ENCODE measurements at regions not wholly inside any gene's neighbourhood (a gene's known extent, or its start where the extent isn't known, plus 50 kb on each side); places are given as distances from the start of the nearest gene placed in this dataset.

DNA sequence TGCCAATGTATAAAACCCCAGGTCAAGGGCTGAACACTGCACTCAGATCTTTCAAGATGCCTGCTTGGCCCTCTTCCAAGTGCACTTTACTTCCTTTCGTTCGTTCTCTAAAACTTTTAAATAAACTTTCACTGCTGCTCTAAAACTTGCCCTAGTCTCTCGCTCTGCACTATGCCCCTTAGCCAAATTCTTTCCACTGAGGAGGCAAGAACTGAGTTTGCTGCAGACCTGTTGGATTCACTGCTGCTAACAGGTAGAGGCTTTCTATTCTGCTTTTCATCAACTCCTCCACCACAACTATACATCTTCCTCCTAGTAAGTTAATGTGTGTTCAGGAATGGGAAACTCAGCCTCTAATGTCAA is 467.9 kb downstream of the MBD2 start:
- Histone ChIP-seq H3K9me3 (ENCODE audit: control insufficient read depth in 2 of 2, insufficient read depth in 1 of 2, low read depth in 1 of 2, low read length in 1 of 2) (peaks cover 0 to 5% of the 10 kb centered on the region in 2 donors), H3K36me3 (ENCODE audit: control insufficient read depth in 3 of 3, insufficient read depth in 2 of 3, low read depth in 1 of 3, low read length in 3 of 3) (no peaks in the 10 kb centered on the region), H3K4me3 (ENCODE audit: low read depth in 1 of 3, low read length in 3 of 3) (no peak overlapping the region), H3K27ac (ENCODE audit: low read depth in 1 of 3, low read length in 2 of 3) (no peak overlapping the region), H3K4me1 (ENCODE audit: control insufficient read depth in 3 of 3, insufficient read depth in 2 of 3, low read depth in 1 of 3, low read length in 2 of 3) (peaks cover 0 to 5% (median 0%) of the 10 kb centered on the region in 3 donors), H3K27me3 (ENCODE audit: control insufficient read depth in 3 of 3, insufficient read depth in 3 of 3, low read length in 3 of 3) (no peaks in the 10 kb centered on the region)
- DNase-seq (no peak), FAIRE-seq (no peak)
- WGBS, 3 donors, result 42 to 65% (median 46%) methylated on average over 3 of the region's 3 CpGs

GRCh38 chr18:53755914-53756609 is 468.4 kb downstream of the MBD2 start:
- DNase-seq (no peak), FAIRE-seq (no peak)
- no peak overlapping the region for H3K4me3 ChIP-seq (ENCODE audit: low read depth in 1 of 3, low read length in 3 of 3)
- 77 to 80% (median 78%) methylated on average over 5 of the region's 5 CpGs for WGBS, 3 donors
- H3K9me3 ChIP-seq (ENCODE audit: control insufficient read depth in 2 of 2, insufficient read depth in 1 of 2, low read depth in 1 of 2, low read length in 1 of 2), result peaks cover 0 to 5% of the 10 kb centered on the region in 2 donors
- H3K27me3 ChIP-seq (ENCODE audit: control insufficient read depth in 3 of 3, insufficient read depth in 3 of 3, low read length in 3 of 3), result no peaks in the 10 kb centered on the region
- no peak overlapping the region for H3K27ac ChIP-seq (ENCODE audit: low read depth in 1 of 3, low read length in 2 of 3)
- peaks cover 0 to 5% (median 0%) of the 10 kb centered on the region in 3 donors for H3K4me1 ChIP-seq (ENCODE audit: control insufficient read depth in 3 of 3, insufficient read depth in 2 of 3, low read depth in 1 of 3, low read length in 2 of 3)
- no peaks in the 10 kb centered on the region for H3K36me3 ChIP-seq (ENCODE audit: control insufficient read depth in 3 of 3, insufficient read depth in 2 of 3, low read depth in 1 of 3, low read length in 3 of 3)

DNA sequence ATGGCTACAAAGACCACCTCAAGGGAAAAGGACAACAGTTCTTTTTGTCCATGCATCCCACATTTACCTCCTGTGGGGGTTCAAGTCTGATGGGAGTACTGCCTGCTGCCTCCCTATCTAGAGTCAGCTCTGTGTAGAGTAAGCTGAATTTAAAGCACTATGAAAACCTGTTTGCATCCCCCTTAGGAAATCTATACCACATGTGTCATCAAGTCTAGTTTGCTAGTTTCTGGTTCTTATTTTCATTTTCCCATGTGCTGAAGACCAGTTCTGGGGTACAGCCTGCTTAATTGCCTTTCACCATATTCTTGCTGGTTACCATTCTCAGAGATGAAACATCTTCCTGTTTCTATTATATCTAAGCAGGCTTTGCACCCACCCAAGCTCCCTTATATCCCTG is 470.3 kb downstream of the MBD2 start:
- no peak for DNase-seq
- peaks cover 0 to 5% (median 0%) of the 10 kb centered on the region in 3 donors for H3K4me1 ChIP-seq (ENCODE audit: control insufficient read depth in 3 of 3, insufficient read depth in 2 of 3, low read depth in 1 of 3, low read length in 2 of 3)
- H3K36me3 ChIP-seq (ENCODE audit: control insufficient read depth in 3 of 3, insufficient read depth in 2 of 3, low read depth in 1 of 3, low read length in 3 of 3), result no peaks in the 10 kb centered on the region
- peaks cover 0 to 5% of the 10 kb centered on the region in 2 donors for H3K9me3 ChIP-seq (ENCODE audit: control insufficient read depth in 2 of 2, insufficient read depth in 1 of 2, low read depth in 1 of 2, low read length in 1 of 2)
- H3K27me3 ChIP-seq (ENCODE audit: control insufficient read depth in 3 of 3, insufficient read depth in 3 of 3, low read length in 3 of 3), result no peaks in the 10 kb centered on the region
- H3K27ac ChIP-seq (ENCODE audit: low read depth in 1 of 3, low read length in 2 of 3), result no peak overlapping the region
- FAIRE-seq, result no peak
- no peak overlapping the region for H3K4me3 ChIP-seq (ENCODE audit: low read depth in 1 of 3, low read length in 3 of 3)

DNA sequence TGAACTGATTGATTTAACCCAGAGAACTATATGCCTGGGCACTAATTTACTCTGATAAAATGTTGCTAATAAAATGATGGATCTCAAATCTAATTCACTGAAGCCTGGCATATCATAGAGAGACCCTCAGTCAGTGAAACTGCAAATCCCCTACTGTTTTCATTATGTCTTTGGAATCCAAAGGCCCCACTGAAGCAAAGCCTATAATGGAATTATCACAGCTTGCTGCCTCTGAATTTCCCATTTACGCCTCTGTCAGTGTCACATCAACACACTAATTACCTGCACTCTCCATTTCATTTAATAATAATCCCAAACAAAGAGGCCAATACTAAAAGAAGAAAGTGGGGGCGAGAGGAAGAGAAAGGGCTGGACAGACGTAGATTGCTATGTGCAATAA is 470.9 kb downstream of the MBD2 start:
- H3K27me3 ChIP-seq (ENCODE audit: control insufficient read depth in 3 of 3, insufficient read depth in 3 of 3, low read length in 3 of 3), result no peaks in the 10 kb centered on the region
- H3K27ac ChIP-seq (ENCODE audit: low read depth in 1 of 3, low read length in 2 of 3), result no peak overlapping the region
- 74 to 83% (median 82%) methylated on average over 3 of the region's 3 CpGs for WGBS, 3 donors
- DNase-seq, result no peak
- peaks cover 0 to 5% (median 0%) of the 10 kb centered on the region in 3 donors for H3K4me1 ChIP-seq (ENCODE audit: control insufficient read depth in 3 of 3, insufficient read depth in 2 of 3, low read depth in 1 of 3, low read length in 2 of 3)
- FAIRE-seq, result no peak
- H3K9me3 ChIP-seq (ENCODE audit: control insufficient read depth in 2 of 2, insufficient read depth in 1 of 2, low read depth in 1 of 2, low read length in 1 of 2), result peaks cover 0 to 5% of the 10 kb centered on the region in 2 donors
- H3K36me3 ChIP-seq (ENCODE audit: control insufficient read depth in 3 of 3, insufficient read depth in 2 of 3, low read depth in 1 of 3, low read length in 3 of 3), result no peaks in the 10 kb centered on the region
- no peak overlapping the region for H3K4me3 ChIP-seq (ENCODE audit: low read depth in 1 of 3, low read length in 3 of 3)

- FAIRE-seq, result no peak
- 40 to 59% (median 48%) methylated on average over 5 of the region's 5 CpGs for WGBS, 3 donors
- no peaks in the 10 kb centered on the region for H3K36me3 ChIP-seq (ENCODE audit: control insufficient read depth in 3 of 3, insufficient read depth in 2 of 3, low read depth in 1 of 3, low read length in 3 of 3)
These were observed 471.6 kb downstream of the MBD2 start for GRCh38 chr18:53752781-53753367.

DNA sequence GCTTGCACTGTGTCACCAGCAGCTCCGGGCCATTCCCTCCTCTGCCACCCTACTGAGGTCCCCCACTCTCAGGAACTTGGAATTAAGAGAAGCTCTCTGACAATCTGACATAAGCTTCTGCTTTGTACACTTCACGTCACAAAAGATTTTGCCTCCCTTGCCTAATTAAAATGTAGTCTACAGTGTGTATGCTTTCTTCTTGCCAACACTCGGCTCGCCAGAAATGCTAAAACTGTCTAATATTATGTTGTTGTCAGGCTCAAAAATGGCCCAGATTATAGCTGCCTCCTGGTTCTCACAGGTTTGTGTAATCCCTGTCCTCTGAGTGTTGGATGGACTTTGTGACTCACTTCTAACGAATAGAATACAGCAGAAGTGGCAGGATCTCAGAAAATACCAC is 474.7 kb downstream of the MBD2 start:
- DNase-seq (no peak), FAIRE-seq (no peak)
- no peaks in the 10 kb centered on the region for H3K27me3 ChIP-seq (ENCODE audit: control insufficient read depth in 3 of 3, insufficient read depth in 3 of 3, low read length in 3 of 3)
- WGBS, 3 donors, result 80 to 82% (median 81%) methylated on average over 5 of the region's 5 CpGs
- H3K4me3 ChIP-seq (ENCODE audit: low read depth in 1 of 3, low read length in 3 of 3), result no peak overlapping the region
- no peaks in the 10 kb centered on the region for H3K36me3 ChIP-seq (ENCODE audit: control insufficient read depth in 3 of 3, insufficient read depth in 2 of 3, low read depth in 1 of 3, low read length in 3 of 3)
- no peaks in the 10 kb centered on the region for H3K9me3 ChIP-seq (ENCODE audit: control insufficient read depth in 2 of 2, insufficient read depth in 1 of 2, low read depth in 1 of 2, low read length in 1 of 2)
- no peaks in the 10 kb centered on the region for H3K4me1 ChIP-seq (ENCODE audit: control insufficient read depth in 3 of 3, insufficient read depth in 2 of 3, low read depth in 1 of 3, low read length in 2 of 3)
- no peak overlapping the region for H3K27ac ChIP-seq (ENCODE audit: low read depth in 1 of 3, low read length in 2 of 3)

More at GRCh38 chr18:53752781-53753367, 471.6 kb downstream of the MBD2 start:
- no peak for DNase-seq
- no peak overlapping the region for H3K4me3 ChIP-seq (ENCODE audit: low read depth in 1 of 3, low read length in 3 of 3)
- H3K27ac ChIP-seq (ENCODE audit: low read depth in 1 of 3, low read length in 2 of 3), result no peak overlapping the region
- H3K27me3 ChIP-seq (ENCODE audit: control insufficient read depth in 3 of 3, insufficient read depth in 3 of 3, low read length in 3 of 3), result no peaks in the 10 kb centered on the region
- peaks cover 0 to 5% of the 10 kb centered on the region in 2 donors for H3K9me3 ChIP-seq (ENCODE audit: control insufficient read depth in 2 of 2, insufficient read depth in 1 of 2, low read depth in 1 of 2, low read length in 1 of 2)
- H3K4me1 ChIP-seq (ENCODE audit: control insufficient read depth in 3 of 3, insufficient read depth in 2 of 3, low read depth in 1 of 3, low read length in 2 of 3), result no peaks in the 10 kb centered on the region

DNA sequence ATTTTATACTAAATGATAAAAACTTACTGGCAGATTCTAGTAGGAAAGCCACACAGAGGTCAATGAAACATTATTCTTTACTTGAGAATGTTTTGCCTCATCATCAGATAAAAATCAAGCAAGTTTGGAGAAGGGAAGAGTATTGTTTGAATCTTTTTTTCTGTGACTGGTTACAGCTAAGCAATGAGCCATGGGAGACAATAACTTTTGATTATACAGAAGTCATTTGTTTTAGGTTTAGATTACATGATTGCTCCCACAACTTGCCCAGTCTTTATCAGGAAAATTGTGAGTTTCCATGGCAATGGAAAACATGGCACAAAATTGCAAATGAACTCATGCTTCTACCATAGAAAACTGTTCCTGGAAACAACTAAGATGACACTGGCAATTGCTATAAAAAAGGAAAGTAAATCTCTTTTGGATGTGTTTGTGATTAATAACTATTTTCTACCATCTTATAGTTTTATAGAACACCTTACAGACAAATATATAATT is 476.8 kb downstream of the MBD2 start:
- Histone ChIP-seq H3K4me1 (ENCODE audit: control insufficient read depth in 3 of 3, insufficient read depth in 2 of 3, low read depth in 1 of 3, low read length in 2 of 3) (no peaks in the 10 kb centered on the region), H3K36me3 (ENCODE audit: control insufficient read depth in 3 of 3, insufficient read depth in 2 of 3, low read depth in 1 of 3, low read length in 3 of 3) (no peaks in the 10 kb centered on the region), H3K27me3 (ENCODE audit: control insufficient read depth in 3 of 3, insufficient read depth in 3 of 3, low read length in 3 of 3) (no peaks in the 10 kb centered on the region), H3K27ac (ENCODE audit: low read depth in 1 of 3, low read length in 2 of 3) (no peak overlapping the region), H3K9me3 (ENCODE audit: control insufficient read depth in 2 of 2, insufficient read depth in 1 of 2, low read depth in 1 of 2, low read length in 1 of 2) (no peaks in the 10 kb centered on the region), H3K4me3 (ENCODE audit: low read depth in 1 of 3, low read length in 3 of 3) (no peak overlapping the region)
- DNase-seq, result no peak
- FAIRE-seq, result no peak

DNA sequence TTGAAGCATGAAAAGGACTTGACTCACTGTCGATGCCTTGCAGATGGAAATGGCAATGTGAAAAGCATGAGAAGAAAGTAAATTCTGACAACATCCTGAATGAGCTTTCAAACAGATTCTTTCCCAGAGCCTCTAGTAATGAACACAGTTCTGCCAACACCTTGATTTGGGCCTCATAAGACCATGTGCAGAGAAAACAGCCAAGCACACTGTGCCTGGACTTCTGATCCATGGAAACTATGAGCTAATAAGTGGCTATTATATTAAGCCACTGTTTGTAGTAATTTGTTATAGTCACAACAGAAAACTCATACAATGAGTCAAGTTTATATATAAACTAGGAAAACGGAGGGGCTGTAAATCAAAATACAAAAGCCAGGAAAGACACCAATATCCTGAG is 477.3 kb downstream of the MBD2 start:
- no peak for FAIRE-seq

DNA sequence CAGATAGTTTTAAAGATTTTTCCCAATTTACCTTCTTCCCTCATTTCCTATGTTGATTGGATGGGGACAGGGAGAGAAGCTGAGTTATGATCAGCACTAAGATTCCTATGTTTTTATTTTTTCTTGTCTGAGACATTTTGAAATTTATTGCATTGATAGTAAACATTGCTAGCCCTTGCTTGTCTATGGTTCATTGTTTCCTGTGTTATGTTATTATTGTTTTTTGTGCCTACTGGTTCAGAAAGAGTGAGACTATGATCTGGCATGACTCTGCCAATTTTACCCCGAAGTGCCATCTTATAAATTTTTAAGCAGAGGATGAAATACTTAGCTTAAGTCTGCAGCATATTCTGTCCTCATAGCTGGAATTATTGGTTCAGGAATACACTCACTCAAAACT is 478.5 kb downstream of the MBD2 start:
- DNase-seq (no peak), FAIRE-seq (no peak)
- 15 to 80% (median 68%) methylated on average over 1 of the region's 1 CpG for WGBS, 3 donors
- H3K36me3 ChIP-seq (ENCODE audit: control insufficient read depth in 3 of 3, insufficient read depth in 2 of 3, low read depth in 1 of 3, low read length in 3 of 3), result no peaks in the 10 kb centered on the region
- no peak overlapping the region for H3K4me3 ChIP-seq (ENCODE audit: low read depth in 1 of 3, low read length in 3 of 3)
- no peak overlapping the region for H3K27ac ChIP-seq (ENCODE audit: low read depth in 1 of 3, low read length in 2 of 3)
- no peaks in the 10 kb centered on the region for H3K4me1 ChIP-seq (ENCODE audit: control insufficient read depth in 3 of 3, insufficient read depth in 2 of 3, low read depth in 1 of 3, low read length in 2 of 3)
- H3K27me3 ChIP-seq (ENCODE audit: control insufficient read depth in 3 of 3, insufficient read depth in 3 of 3, low read length in 3 of 3), result no peaks in the 10 kb centered on the region
- no peaks in the 10 kb centered on the region for H3K9me3 ChIP-seq (ENCODE audit: control insufficient read depth in 2 of 2, insufficient read depth in 1 of 2, low read depth in 1 of 2, low read length in 1 of 2)

More for the DNA sequence above, 477.3 kb downstream of the MBD2 start:
- Histone ChIP-seq H3K27ac (ENCODE audit: low read depth in 1 of 3, low read length in 2 of 3) (no peak overlapping the region), H3K4me1 (ENCODE audit: control insufficient read depth in 3 of 3, insufficient read depth in 2 of 3, low read depth in 1 of 3, low read length in 2 of 3) (no peaks in the 10 kb centered on the region), H3K9me3 (ENCODE audit: control insufficient read depth in 2 of 2, insufficient read depth in 1 of 2, low read depth in 1 of 2, low read length in 1 of 2) (no peaks in the 10 kb centered on the region), H3K4me3 (ENCODE audit: low read depth in 1 of 3, low read length in 3 of 3) (no peak overlapping the region), H3K27me3 (ENCODE audit: control insufficient read depth in 3 of 3, insufficient read depth in 3 of 3, low read length in 3 of 3) (no peaks in the 10 kb centered on the region), H3K36me3 (ENCODE audit: control insufficient read depth in 3 of 3, insufficient read depth in 2 of 3, low read depth in 1 of 3, low read length in 3 of 3) (no peaks in the 10 kb centered on the region)
- DNase-seq, result no peak
- WGBS, 3 donors, result 60 to 79% (median 75%) methylated on average over 2 of the region's 2 CpGs
